ENCODE measurements at regions not wholly inside any gene's neighbourhood (a gene's known extent, or its start where the extent isn't known, plus 50 kb on each side); places are given as distances from the start of the nearest gene placed in this dataset.

DNA sequence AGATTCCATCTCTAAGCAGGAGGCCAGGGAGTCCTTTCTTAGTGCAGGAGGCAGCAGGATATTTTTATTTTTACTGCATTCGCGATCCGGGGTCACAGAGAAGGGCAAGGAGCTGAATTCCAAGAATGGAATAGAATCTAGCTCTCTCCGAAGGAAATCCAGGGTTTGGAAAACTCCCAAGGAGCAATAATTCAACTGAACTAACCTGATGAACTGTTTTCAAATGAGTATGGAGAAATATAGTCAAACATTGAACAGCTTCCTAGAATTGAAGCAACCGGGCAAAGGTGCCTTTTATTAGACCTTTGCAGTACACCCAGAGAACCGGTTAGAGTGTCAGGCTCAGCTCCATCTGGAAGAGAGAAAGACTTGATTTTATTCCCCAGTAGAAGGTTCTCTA, 120.7 kb upstream of the MAF start:
- no peak for TF ChIP-seq POLR2A (IDR thresholded peaks at IDR 0.05)
- TF ChIP-seq, protein P1, sequence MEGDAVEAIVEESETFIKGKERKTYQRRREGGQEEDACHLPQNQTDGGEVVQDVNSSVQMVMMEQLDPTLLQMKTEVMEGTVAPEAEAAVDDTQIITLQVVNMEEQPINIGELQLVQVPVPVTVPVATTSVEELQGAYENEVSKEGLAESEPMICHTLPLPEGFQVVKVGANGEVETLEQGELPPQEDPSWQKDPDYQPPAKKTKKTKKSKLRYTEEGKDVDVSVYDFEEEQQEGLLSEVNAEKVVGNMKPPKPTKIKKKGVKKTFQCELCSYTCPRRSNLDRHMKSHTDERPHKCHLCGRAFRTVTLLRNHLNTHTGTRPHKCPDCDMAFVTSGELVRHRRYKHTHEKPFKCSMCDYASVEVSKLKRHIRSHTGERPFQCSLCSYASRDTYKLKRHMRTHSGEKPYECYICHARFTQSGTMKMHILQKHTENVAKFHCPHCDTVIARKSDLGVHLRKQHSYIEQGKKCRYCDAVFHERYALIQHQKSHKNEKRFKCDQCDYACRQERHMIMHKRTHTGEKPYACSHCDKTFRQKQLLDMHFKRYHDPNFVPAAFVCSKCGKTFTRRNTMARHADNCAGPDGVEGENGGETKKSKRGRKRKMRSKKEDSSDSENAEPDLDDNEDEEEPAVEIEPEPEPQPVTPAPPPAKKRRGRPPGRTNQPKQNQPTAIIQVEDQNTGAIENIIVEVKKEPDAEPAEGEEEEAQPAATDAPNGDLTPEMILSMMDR (IDR thresholded peaks at IDR 0.05) = no peak
